Activated CD4-positive, alpha-beta T cell treated with anti-CD3 and anti-CD28 coated beads, Interleukin-2, amount 10 ng/mL, durations not matched to agents 7 days and 5 days (primary cell): ENCODE measurements at regions not wholly inside any gene's neighbourhood (a gene's known extent, or its start where the extent isn't known, plus 50 kb on each side); places are given as distances from the start of the nearest gene placed in this dataset.
"Not testable (repeated sequence)": the region's sequence is repeated elsewhere in the genome, so short reads cannot be mapped to it uniquely, and the experiment has no call there.

Experiments used
- CTCF ChIA-PET: fragments of 350-600 bp; sonication (Branson Sonifier 250); formaldehyde crosslinking; loops from one replicate; lab custom pipeline; 2021; ENCODE audit warnings: antibody characterized with exemption; lab: Charles Lee
- POLR2A ChIA-PET: fragments of 350-600 bp; sonication (Branson Sonifier 250); formaldehyde crosslinking; loops from one replicate; lab custom pipeline; 2021; ENCODE audit warnings: antibody characterized with exemption; lab: Charles Lee
- DNase-seq: peaks from one replicate; pipeline ENCODE4 v3.0.0-alpha.2; 2020
- H3K27ac Mint-ChIP-seq: one replicate; pipeline ENCODE4 v1.8.0; 2021; ENCODE audit warnings: mild to moderate bottlenecking, moderate library complexity, mixed read lengths
- H3K27me3 Mint-ChIP-seq: one replicate; pipeline ENCODE4 v1.8.0; 2021; ENCODE audit warnings: mixed read lengths
- H3K36me3 Mint-ChIP-seq: one replicate; pipeline ENCODE4 v1.8.0; 2021; ENCODE audit warnings: low read depth, mixed read lengths
- H3K4me1 Mint-ChIP-seq: one replicate; pipeline ENCODE4 v1.8.0; 2021; ENCODE audit warnings: mixed read lengths
- H3K4me3 Mint-ChIP-seq: one replicate; pipeline ENCODE4 v1.8.0; 2021; ENCODE audit warnings: mild to moderate bottlenecking, moderate library complexity, mixed read lengths
- H3K9me3 Mint-ChIP-seq: one replicate; pipeline ENCODE4 v1.8.0; 2021; ENCODE audit warnings: mixed read lengths

- no peaks in the 10 kb centered on the region for H3K9me3 Mint-ChIP-seq
- ChIA-PET POLR2A (no interaction called here), CTCF (interaction anchor here (0.6 to 1.1 kb wide), 2 partner anchors 9 to 315 kb away, joined by 3 read pairs; no protein-coding TSS in a partner anchor)
- no peaks in the 10 kb centered on the region for H3K4me1 Mint-ChIP-seq
- no peak overlapping the region for H3K27ac Mint-ChIP-seq
- H3K27me3 Mint-ChIP-seq, result peaks cover 61% of the 10 kb centered on the region
- H3K4me3 Mint-ChIP-seq, result no peak overlapping the region
- H3K36me3 Mint-ChIP-seq, result no peaks in the 10 kb centered on the region
- no peak for DNase-seq
Measured at GRCh38 chr21:32955311-32956060, 70.2 kb upstream of the OLIG2 start.

- CTCF ChIA-PET, result interaction anchor here (1.1 kb wide), 1 partner anchor 10 kb away, joined by 3 read pairs; no protein-coding TSS in a partner anchor
- Mint-ChIP-seq H3K27me3 (peaks cover 66% of the 10 kb centered on the region), H3K4me1 (no peaks in the 10 kb centered on the region), H3K9me3 (no peaks in the 10 kb centered on the region), H3K27ac (no peak overlapping the region), H3K36me3 (no peaks in the 10 kb centered on the region), H3K4me3 (no peak overlapping the region)
- DNase-seq, result no peak
- POLR2A ChIA-PET, result no interaction called here
Measured at GRCh38 chr21:32956061-32956656, 69.6 kb upstream of the OLIG2 start.

- no peak overlapping the region for H3K4me3 Mint-ChIP-seq
- H3K27ac Mint-ChIP-seq, result no peak overlapping the region
- ChIA-PET CTCF (interaction anchor here (1.7 kb wide), 1 partner anchor 17 kb away, joined by 4 read pairs; no protein-coding TSS in a partner anchor), POLR2A (no interaction called here)
- H3K9me3 Mint-ChIP-seq, result no peaks in the 10 kb centered on the region
- no peaks in the 10 kb centered on the region for H3K4me1 Mint-ChIP-seq
- DNase-seq, result no peak
- H3K27me3 Mint-ChIP-seq, result peaks cover 63% of the 10 kb centered on the region
- no peaks in the 10 kb centered on the region for H3K36me3 Mint-ChIP-seq
Measured at GRCh38 chr21:32957545-32957944, 68.2 kb upstream of the OLIG2 start.

GRCh38 chr21:32958288-32959002 lies 67.3 kb upstream of the OLIG2 start:
- DNase-seq, result no peak
- Mint-ChIP-seq H3K4me3 (no peak overlapping the region), H3K36me3 (no peaks in the 10 kb centered on the region), H3K9me3 (no peaks in the 10 kb centered on the region), H3K27ac (no peak overlapping the region), H3K27me3 (peaks cover 59% of the 10 kb centered on the region), H3K4me1 (no peaks in the 10 kb centered on the region)
- CTCF ChIA-PET, result interaction anchor here (1.7 kb wide), 1 partner anchor 18 kb away, joined by 4 read pairs; no protein-coding TSS in a partner anchor
- POLR2A ChIA-PET, result no interaction called here

GRCh38 chr21:32962268-32962667 lies 63.5 kb upstream of the OLIG2 start:
- H3K36me3 Mint-ChIP-seq, result no peaks in the 10 kb centered on the region
- no peaks in the 10 kb centered on the region for H3K9me3 Mint-ChIP-seq
- POLR2A ChIA-PET, result no interaction called here
- no peak overlapping the region for H3K4me3 Mint-ChIP-seq
- peaks cover 2% of the 10 kb centered on the region for H3K4me1 Mint-ChIP-seq
- H3K27ac Mint-ChIP-seq, result no peak overlapping the region
- peaks cover 46% of the 10 kb centered on the region for H3K27me3 Mint-ChIP-seq
- CTCF ChIA-PET, result no interaction called here
- DNase-seq, result no peak

GRCh38 chr21:32965129-32965680 lies 60.5 kb upstream of the OLIG2 start:
- DNase-seq, result no peak
- no peak overlapping the region for H3K27ac Mint-ChIP-seq

GRCh38 chr21:32966120-32966519 lies 59.6 kb upstream of the OLIG2 start:
- Mint-ChIP-seq H3K27me3 (peaks cover 28% of the 10 kb centered on the region), H3K4me1 (peaks cover 2% of the 10 kb centered on the region), H3K27ac (no peak overlapping the region), H3K4me3 (no peak overlapping the region), H3K9me3 (no peaks in the 10 kb centered on the region), H3K36me3 (no peaks in the 10 kb centered on the region)
- ChIA-PET CTCF (interaction anchor here (0.6 to 1.6 kb wide), 2 partner anchors 17 to 586 kb away, joined by 3 read pairs; no protein-coding TSS in a partner anchor), POLR2A (no interaction called here)
- no peak for DNase-seq

More at GRCh38 chr21:32965129-32965680, 60.5 kb upstream of the OLIG2 start:
- POLR2A ChIA-PET, result interaction anchor here (0.6 kb wide), 1 partner anchor 139 kb away, joined by 3 read pairs; no protein-coding TSS in a partner anchor
- Mint-ChIP-seq H3K4me1 (peaks cover 2% of the 10 kb centered on the region), H3K9me3 (no peaks in the 10 kb centered on the region), H3K36me3 (no peaks in the 10 kb centered on the region), H3K27me3 (peaks cover 33% of the 10 kb centered on the region), H3K4me3 (no peak overlapping the region)
- CTCF ChIA-PET, result interaction anchor here (0.7 to 1.6 kb wide), 3 partner anchors 10 to 16 kb away, joined by 3 read pairs; no protein-coding TSS in a partner anchor

- H3K36me3 Mint-ChIP-seq, H3K27ac Mint-ChIP-seq, H3K9me3 Mint-ChIP-seq, H3K4me1 Mint-ChIP-seq, POLR2A ChIA-PET, DNase-seq, H3K4me3 Mint-ChIP-seq: not testable (repeated sequence)
- H3K27me3 Mint-ChIP-seq, result peaks cover 21% of the 10 kb centered on the region
- CTCF ChIA-PET, result interaction anchor here (0.6 kb wide), 1 partner anchor 40 kb away, joined by 3 read pairs; no protein-coding TSS in a partner anchor
Measured at GRCh38 chr21:32968103-32968502, 57.6 kb upstream of the OLIG2 start.

- Mint-ChIP-seq H3K9me3 (no peaks in the 10 kb centered on the region), H3K27ac (no peak overlapping the region), H3K4me1 (no peaks in the 10 kb centered on the region), H3K36me3 (no peaks in the 10 kb centered on the region), H3K27me3 (peaks cover 5% of the 10 kb centered on the region), H3K4me3 (no peak overlapping the region)
- ChIA-PET CTCF (interaction anchor here (0.8 kb wide), 1 partner anchor 9 kb away, joined by 3 read pairs; no protein-coding TSS in a partner anchor), POLR2A (no interaction called here)
- DNase-seq, result no peak
Measured at GRCh38 chr21:32974653-32975052, 51.1 kb upstream of the OLIG2 start.

- Mint-ChIP-seq H3K4me1 (no peaks in the 10 kb centered on the region), H3K27ac (no peak overlapping the region), H3K36me3 (no peaks in the 10 kb centered on the region), H3K27me3 (peaks cover 9% of the 10 kb centered on the region), H3K4me3 (no peak overlapping the region), H3K9me3 (no peaks in the 10 kb centered on the region)
- no peak for DNase-seq
- POLR2A ChIA-PET, result no interaction called here
- CTCF ChIA-PET, result no interaction called here
Measured at GRCh38 chr21:32975811-32976431, 49.8 kb upstream of the OLIG2 start.
